Uterus (tissue), 2 donors: ENCODE measurements at regions not wholly inside any gene's neighbourhood (a gene's known extent, or its start where the extent isn't known, plus 50 kb on each side); places are given as distances from the start of the nearest gene placed in this dataset.

Experiments
- POLR2A ChIP-seq, 2 donors: fragments of 450-650 bp; IDR thresholded peaks; one replicate each; pipeline ENCODE4 v1.6.1; 2016; ENCODE audit warnings: antibody characterized with exemption in 2 of 2, mild to moderate bottlenecking in 1 of 2, moderate library complexity in 1 of 2
- TF ChIP-seq, protein P1 (sequence below), 4 experiments: fragments of 200-600 bp in 2 of 4; fragments of 450-650 bp in 2 of 4; sonication (generic) in 2 of 4; IDR thresholded peaks; one replicate each; pipeline ENCODE4 v1.5.1; 2016 to 2019; ENCODE audit warnings: antibody characterized with exemption in 4 of 4, mild to moderate bottlenecking in 2 of 4, moderate library complexity in 1 of 4

DNA sequence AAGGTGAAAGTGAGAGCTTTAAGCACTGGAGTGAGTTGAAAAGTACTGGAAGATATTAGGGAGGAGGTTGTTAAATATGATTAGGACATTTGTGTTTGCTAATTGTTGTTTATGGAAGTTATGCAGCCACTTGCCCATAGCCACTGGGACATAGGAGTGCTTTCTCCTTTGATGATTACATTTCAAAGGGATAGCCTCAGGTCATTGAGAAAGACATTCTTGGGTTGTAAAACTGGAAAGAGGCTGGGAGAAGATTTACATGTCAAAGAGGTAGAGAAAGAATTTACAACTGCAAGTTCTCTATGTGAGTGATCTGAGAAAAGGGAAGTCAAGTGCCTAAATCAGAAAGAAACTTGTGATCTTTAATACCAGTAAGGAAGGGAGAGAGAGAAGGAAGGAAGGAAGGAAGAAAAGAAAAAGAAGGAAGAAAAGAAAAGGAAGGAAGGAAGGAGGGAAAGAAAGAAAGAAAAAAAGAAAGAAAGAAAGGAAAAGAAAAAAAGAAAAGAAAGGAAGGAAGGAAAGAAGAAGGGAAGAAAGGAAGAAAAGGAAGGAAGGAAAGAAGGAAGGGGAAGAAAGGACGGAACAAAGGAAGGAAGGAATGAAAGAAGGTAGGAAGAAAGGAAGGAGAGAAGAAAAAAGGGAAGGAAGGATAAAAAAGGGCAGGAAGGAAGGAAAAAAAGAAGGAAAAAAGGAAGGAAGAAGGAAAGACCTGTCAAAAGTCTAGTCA, 284.6 kb upstream of the DPYD start:
- no peak for TF ChIP-seq POLR2A (IDR thresholded peaks at IDR 0.05)
- TF ChIP-seq, protein P1, sequence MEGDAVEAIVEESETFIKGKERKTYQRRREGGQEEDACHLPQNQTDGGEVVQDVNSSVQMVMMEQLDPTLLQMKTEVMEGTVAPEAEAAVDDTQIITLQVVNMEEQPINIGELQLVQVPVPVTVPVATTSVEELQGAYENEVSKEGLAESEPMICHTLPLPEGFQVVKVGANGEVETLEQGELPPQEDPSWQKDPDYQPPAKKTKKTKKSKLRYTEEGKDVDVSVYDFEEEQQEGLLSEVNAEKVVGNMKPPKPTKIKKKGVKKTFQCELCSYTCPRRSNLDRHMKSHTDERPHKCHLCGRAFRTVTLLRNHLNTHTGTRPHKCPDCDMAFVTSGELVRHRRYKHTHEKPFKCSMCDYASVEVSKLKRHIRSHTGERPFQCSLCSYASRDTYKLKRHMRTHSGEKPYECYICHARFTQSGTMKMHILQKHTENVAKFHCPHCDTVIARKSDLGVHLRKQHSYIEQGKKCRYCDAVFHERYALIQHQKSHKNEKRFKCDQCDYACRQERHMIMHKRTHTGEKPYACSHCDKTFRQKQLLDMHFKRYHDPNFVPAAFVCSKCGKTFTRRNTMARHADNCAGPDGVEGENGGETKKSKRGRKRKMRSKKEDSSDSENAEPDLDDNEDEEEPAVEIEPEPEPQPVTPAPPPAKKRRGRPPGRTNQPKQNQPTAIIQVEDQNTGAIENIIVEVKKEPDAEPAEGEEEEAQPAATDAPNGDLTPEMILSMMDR (IDR thresholded peaks at IDR 0.05) = no peak
